H1 (cell line): ENCODE measurements at regions not wholly inside any gene's neighbourhood (a gene's known extent, or its start where the extent isn't known, plus 50 kb on each side); places are given as distances from the start of the nearest gene placed in this dataset.

Source experiments
- ATF2 ChIP-seq: IDR thresholded peaks from 2 replicates; pipeline ENCODE4 v1.6.1; 2012; ENCODE audit warnings: low read length, inconsistent platforms
- JUN ChIP-seq: IDR thresholded peaks from 2 replicates; pipeline ENCODE4 v1.6.1; 2011; ENCODE audit warnings: low read depth, mild to moderate bottlenecking, improper control_type of control experiment, low read length
- TF ChIP-seq, protein P1 (sequence below): fragments of 300-600 bp; sonication (generic); IDR thresholded peaks from 2 replicates; pipeline ENCODE4 v1.7.1; 2012; ENCODE audit warnings: low read length, moderate library complexity, mild to moderate bottlenecking, inconsistent platforms; ENCODE audit not compliant: insufficient replicate concordance

- TF ChIP-seq, protein P1, sequence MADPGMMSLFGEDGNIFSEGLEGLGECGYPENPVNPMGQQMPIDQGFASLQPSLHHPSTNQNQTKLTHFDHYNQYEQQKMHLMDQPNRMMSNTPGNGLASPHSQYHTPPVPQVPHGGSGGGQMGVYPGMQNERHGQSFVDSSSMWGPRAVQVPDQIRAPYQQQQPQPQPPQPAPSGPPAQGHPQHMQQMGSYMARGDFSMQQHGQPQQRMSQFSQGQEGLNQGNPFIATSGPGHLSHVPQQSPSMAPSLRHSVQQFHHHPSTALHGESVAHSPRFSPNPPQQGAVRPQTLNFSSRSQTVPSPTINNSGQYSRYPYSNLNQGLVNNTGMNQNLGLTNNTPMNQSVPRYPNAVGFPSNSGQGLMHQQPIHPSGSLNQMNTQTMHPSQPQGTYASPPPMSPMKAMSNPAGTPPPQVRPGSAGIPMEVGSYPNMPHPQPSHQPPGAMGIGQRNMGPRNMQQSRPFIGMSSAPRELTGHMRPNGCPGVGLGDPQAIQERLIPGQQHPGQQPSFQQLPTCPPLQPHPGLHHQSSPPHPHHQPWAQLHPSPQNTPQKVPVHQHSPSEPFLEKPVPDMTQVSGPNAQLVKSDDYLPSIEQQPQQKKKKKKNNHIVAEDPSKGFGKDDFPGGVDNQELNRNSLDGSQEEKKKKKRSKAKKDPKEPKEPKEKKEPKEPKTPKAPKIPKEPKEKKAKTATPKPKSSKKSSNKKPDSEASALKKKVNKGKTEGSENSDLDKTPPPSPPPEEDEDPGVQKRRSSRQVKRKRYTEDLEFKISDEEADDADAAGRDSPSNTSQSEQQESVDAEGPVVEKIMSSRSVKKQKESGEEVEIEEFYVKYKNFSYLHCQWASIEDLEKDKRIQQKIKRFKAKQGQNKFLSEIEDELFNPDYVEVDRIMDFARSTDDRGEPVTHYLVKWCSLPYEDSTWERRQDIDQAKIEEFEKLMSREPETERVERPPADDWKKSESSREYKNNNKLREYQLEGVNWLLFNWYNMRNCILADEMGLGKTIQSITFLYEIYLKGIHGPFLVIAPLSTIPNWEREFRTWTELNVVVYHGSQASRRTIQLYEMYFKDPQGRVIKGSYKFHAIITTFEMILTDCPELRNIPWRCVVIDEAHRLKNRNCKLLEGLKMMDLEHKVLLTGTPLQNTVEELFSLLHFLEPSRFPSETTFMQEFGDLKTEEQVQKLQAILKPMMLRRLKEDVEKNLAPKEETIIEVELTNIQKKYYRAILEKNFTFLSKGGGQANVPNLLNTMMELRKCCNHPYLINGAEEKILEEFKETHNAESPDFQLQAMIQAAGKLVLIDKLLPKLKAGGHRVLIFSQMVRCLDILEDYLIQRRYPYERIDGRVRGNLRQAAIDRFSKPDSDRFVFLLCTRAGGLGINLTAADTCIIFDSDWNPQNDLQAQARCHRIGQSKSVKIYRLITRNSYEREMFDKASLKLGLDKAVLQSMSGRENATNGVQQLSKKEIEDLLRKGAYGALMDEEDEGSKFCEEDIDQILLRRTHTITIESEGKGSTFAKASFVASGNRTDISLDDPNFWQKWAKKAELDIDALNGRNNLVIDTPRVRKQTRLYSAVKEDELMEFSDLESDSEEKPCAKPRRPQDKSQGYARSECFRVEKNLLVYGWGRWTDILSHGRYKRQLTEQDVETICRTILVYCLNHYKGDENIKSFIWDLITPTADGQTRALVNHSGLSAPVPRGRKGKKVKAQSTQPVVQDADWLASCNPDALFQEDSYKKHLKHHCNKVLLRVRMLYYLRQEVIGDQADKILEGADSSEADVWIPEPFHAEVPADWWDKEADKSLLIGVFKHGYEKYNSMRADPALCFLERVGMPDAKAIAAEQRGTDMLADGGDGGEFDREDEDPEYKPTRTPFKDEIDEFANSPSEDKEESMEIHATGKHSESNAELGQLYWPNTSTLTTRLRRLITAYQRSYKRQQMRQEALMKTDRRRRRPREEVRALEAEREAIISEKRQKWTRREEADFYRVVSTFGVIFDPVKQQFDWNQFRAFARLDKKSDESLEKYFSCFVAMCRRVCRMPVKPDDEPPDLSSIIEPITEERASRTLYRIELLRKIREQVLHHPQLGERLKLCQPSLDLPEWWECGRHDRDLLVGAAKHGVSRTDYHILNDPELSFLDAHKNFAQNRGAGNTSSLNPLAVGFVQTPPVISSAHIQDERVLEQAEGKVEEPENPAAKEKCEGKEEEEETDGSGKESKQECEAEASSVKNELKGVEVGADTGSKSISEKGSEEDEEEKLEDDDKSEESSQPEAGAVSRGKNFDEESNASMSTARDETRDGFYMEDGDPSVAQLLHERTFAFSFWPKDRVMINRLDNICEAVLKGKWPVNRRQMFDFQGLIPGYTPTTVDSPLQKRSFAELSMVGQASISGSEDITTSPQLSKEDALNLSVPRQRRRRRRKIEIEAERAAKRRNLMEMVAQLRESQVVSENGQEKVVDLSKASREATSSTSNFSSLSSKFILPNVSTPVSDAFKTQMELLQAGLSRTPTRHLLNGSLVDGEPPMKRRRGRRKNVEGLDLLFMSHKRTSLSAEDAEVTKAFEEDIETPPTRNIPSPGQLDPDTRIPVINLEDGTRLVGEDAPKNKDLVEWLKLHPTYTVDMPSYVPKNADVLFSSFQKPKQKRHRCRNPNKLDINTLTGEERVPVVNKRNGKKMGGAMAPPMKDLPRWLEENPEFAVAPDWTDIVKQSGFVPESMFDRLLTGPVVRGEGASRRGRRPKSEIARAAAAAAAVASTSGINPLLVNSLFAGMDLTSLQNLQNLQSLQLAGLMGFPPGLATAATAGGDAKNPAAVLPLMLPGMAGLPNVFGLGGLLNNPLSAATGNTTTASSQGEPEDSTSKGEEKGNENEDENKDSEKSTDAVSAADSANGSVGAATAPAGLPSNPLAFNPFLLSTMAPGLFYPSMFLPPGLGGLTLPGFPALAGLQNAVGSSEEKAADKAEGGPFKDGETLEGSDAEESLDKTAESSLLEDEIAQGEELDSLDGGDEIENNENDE, result no peak
- no peak for TF ChIP-seq JUN
- TF ChIP-seq ATF2, result no peak
Observed at GRCh38 chr7:148523550-148523949, 67.0 kb upstream of the C7orf33 start (continued).
